Liver (tissue), 8 donors: ENCODE measurements at regions not wholly inside any gene's neighbourhood (a gene's known extent, or its start where the extent isn't known, plus 50 kb on each side); places are given as distances from the start of the nearest gene placed in this dataset.

Experiments used
- DNase-seq: peaks from one replicate; pipeline ENCODE4 v3.0.0-alpha.2; 2017; ENCODE audit warnings: low spot score
- H3K27ac ChIP-seq, 2 donors: one replicate each; pipeline ENCODE4 v1.7.0; 2013; ENCODE audit warnings: inconsistent platforms in 2 of 2, low read length in 2 of 2, control low read depth in 1 of 2, low read depth in 1 of 2, mild to moderate bottlenecking in 1 of 2
- H3K27me3 ChIP-seq, 4 donors: one replicate each; pipeline versions ENCODE4 v1.6.1 to v1.7.0; 2013; ENCODE audit warnings: low read length in 3 of 4, inconsistent platforms in 1 of 4, mild to moderate bottlenecking in 1 of 4, moderate library complexity in 1 of 4; ENCODE audit not compliant: control insufficient read depth in 4 of 4, insufficient read depth in 4 of 4
- H3K36me3 ChIP-seq, 4 donors: one replicate each; pipeline versions ENCODE4 v1.6.1 to v1.7.0; 2013; ENCODE audit warnings: low read length in 3 of 4, mild to moderate bottlenecking in 3 of 4, low read depth in 1 of 4, moderate library complexity in 1 of 4; ENCODE audit not compliant: control insufficient read depth in 4 of 4, insufficient read depth in 3 of 4
- H3K4me1 ChIP-seq, 4 donors: one replicate each; pipeline versions ENCODE4 v1.6.1 to v1.7.0; 2013; ENCODE audit warnings: low read length in 3 of 4, mild to moderate bottlenecking in 3 of 4, moderate library complexity in 1 of 4; ENCODE audit not compliant: control insufficient read depth in 4 of 4, insufficient read depth in 4 of 4
- H3K4me3 ChIP-seq, 3 donors: one replicate each; pipeline versions ENCODE4 v1.6.1 to v1.7.0; 2013; ENCODE audit warnings: low read length in 3 of 3, control low read depth in 1 of 3, low read depth in 1 of 3, mild to moderate bottlenecking in 1 of 3
- H3K9ac ChIP-seq, 2 donors: one replicate each; pipeline ENCODE4 v1.7.0; 2013; ENCODE audit warnings: low read length in 2 of 2, mild to moderate bottlenecking in 2 of 2, moderate library complexity in 2 of 2, control low read depth in 1 of 2, low read depth in 1 of 2
- H3K9me3 ChIP-seq, 4 donors: one replicate each; pipeline versions ENCODE4 v1.6.1 to v1.7.0; 2013; ENCODE audit warnings: low read length in 3 of 4; ENCODE audit not compliant: control insufficient read depth in 4 of 4
- EGR1 ChIP-seq, 2 donors: IDR thresholded peaks; 2 replicates each; pipeline ENCODE4 v1.6.1; 2016 to 2018; ENCODE audit warnings: antibody characterized with exemption in 2 of 2, low read depth in 2 of 2
- FOXA1 ChIP-seq: IDR thresholded peaks from 2 replicates; pipeline ENCODE4 v1.6.1; 2016; ENCODE audit warnings: antibody characterized with exemption
- FOXA2 ChIP-seq: IDR thresholded peaks from 2 replicates; pipeline ENCODE4 v1.6.1; 2016; ENCODE audit warnings: antibody characterized with exemption
- HNF4A ChIP-seq, 2 donors: conservative IDR thresholded peaks; 2 replicates each; pipeline ENCODE4 v1.6.1; 2016; ENCODE audit warnings: antibody characterized with exemption in 2 of 2, mild to moderate bottlenecking in 2 of 2
- JUND ChIP-seq, 2 donors: IDR thresholded peaks; 2 replicates each; pipeline ENCODE4 v1.6.1; 2016; ENCODE audit warnings: antibody characterized with exemption in 2 of 2
- NR2F2 ChIP-seq: IDR thresholded peaks from 2 replicates; pipeline ENCODE4 v1.6.1; 2016; ENCODE audit warnings: antibody characterized with exemption
- RXRA ChIP-seq, 2 donors: IDR thresholded peaks; 2 replicates each; pipeline ENCODE4 v1.6.1; 2017 to 2018; ENCODE audit warnings: antibody characterized with exemption in 2 of 2, mild to moderate bottlenecking in 1 of 2
- WGBS: extraction: QIAGEN DNeasy Blood & Tissue Kit; methylation state at CpG from one replicate; pipeline ENCODE4 v1.1.7; 2013; 5-methylcytosine and 5-hydroxymethylcytosine counted together
- TF ChIP-seq, protein P1 (sequence below): IDR thresholded peaks from 2 replicates; pipeline ENCODE4 v1.6.1; 2016; ENCODE audit warnings: antibody characterized with exemption, mild to moderate bottlenecking
- TF ChIP-seq, protein P2 (sequence below): fragments of 150-350 bp; IDR thresholded peaks from 2 replicates; pipeline ENCODE4 v1.5.1; 2017; ENCODE audit warnings: improper control_type of control experiment, low read depth, low read length; ENCODE audit not compliant: missing input control
- TF ChIP-seq, protein P3 (sequence below): IDR thresholded peaks from 2 replicates; pipeline ENCODE4 v1.6.1; 2016; ENCODE audit warnings: antibody characterized with exemption
- TF ChIP-seq, protein P4 (sequence below): IDR thresholded peaks from 2 replicates; pipeline ENCODE4 v1.6.1; 2016; ENCODE audit warnings: antibody characterized with exemption
- TF ChIP-seq, protein P5 (sequence below): IDR thresholded peaks from 2 replicates; pipeline ENCODE4 v1.6.1; 2016; ENCODE audit warnings: antibody characterized with exemption
- donor health status: healthy.
- donor health status: healthy.
- donor health status: healthy.
- donor health status: healthy.
- donor health status: healthy.

DNA sequence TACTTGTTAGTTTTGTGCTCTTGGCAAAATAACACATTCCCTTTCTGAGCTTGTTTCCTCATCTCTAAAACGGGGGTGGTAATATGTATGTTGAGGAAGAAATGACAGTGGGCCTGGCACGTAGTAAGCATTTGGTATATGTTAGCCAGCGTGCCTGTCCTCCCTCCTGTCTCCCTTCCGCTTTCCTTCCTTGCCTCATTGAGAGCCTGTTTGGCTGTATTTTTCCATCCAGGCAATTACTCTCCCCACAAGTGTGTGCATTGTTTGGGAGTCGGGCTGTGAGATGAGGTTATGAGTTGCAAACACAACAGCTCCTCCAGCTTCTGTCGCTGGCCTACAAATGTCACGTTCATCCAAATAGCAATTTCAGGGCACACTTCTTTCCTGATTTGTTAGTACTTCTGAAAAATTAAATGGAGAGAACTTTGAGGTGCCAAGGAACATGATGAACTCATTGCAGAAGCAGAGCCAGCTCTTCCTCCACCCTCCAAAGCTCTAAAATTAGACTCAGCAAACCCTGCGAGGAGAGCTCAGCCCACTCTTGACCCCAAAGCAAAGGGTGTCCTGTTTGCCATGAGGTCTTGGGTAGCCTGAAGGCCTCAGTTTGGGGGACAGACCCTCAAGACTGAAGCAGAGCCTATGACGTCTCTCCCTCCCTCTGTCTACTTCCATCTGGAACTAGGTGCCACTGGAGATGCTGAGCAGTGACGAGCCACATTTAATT, 50.7 kb upstream of the TOX2 start:
- WGBS: 72% methylated on average over 10 of the region's 10 CpGs
- H3K9ac ChIP-seq: no peak overlapping the region
- no peaks in the 10 kb centered on the region for H3K9me3 ChIP-seq
- peak overlapping the region in 1 of 2 donors; percentile 25 for H3K27ac ChIP-seq
- TF ChIP-seq JUND (IDR thresholded peaks at IDR 0.05): no peak
- no peak for TF ChIP-seq EGR1 (IDR thresholded peaks at IDR 0.05; ENCODE audit: low read depth in 2 of 2)
- TF ChIP-seq FOXA1: no peak
- TF ChIP-seq, protein P1, sequence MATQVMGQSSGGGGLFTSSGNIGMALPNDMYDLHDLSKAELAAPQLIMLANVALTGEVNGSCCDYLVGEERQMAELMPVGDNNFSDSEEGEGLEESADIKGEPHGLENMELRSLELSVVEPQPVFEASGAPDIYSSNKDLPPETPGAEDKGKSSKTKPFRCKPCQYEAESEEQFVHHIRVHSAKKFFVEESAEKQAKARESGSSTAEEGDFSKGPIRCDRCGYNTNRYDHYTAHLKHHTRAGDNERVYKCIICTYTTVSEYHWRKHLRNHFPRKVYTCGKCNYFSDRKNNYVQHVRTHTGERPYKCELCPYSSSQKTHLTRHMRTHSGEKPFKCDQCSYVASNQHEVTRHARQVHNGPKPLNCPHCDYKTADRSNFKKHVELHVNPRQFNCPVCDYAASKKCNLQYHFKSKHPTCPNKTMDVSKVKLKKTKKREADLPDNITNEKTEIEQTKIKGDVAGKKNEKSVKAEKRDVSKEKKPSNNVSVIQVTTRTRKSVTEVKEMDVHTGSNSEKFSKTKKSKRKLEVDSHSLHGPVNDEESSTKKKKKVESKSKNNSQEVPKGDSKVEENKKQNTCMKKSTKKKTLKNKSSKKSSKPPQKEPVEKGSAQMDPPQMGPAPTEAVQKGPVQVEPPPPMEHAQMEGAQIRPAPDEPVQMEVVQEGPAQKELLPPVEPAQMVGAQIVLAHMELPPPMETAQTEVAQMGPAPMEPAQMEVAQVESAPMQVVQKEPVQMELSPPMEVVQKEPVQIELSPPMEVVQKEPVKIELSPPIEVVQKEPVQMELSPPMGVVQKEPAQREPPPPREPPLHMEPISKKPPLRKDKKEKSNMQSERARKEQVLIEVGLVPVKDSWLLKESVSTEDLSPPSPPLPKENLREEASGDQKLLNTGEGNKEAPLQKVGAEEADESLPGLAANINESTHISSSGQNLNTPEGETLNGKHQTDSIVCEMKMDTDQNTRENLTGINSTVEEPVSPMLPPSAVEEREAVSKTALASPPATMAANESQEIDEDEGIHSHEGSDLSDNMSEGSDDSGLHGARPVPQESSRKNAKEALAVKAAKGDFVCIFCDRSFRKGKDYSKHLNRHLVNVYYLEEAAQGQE: no peak
- TF ChIP-seq FOXA2: no peak
- no peak overlapping the region for H3K4me3 ChIP-seq
- no peaks in the 10 kb centered on the region for H3K4me1 ChIP-seq
- no peak for DNase-seq
- H3K36me3 ChIP-seq: no peaks in the 10 kb centered on the region
- H3K27me3 ChIP-seq: no peaks in the 10 kb centered on the region

DNA sequence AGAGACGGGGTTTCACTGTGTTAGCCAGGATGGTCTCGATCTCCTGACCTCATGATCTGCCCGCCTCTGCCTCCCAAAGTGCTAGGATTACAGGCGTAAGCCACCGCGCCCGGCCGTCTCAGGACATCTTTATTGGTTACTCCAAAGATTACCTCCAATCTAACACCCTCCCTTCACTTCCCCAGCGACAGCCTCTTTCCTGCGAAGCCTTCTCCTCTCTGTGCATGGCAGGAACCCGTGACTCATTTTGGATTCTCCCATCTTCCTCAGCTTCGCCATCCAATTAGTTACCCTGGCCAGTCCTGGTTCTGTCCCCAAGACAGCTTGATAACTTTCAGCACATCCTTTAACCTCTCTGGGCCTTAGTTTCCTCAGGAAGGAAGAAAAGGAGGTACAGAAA, 51.3 kb upstream of the TOX2 start:
- Histone ChIP-seq H3K9me3 (no peaks in the 10 kb centered on the region), H3K9ac (no peak overlapping the region), H3K4me1 (no peaks in the 10 kb centered on the region), H3K27ac (peak overlapping the region in 1 of 2 donors; percentile 25), H3K27me3 (no peaks in the 10 kb centered on the region), H3K4me3 (no peak overlapping the region), H3K36me3 (no peaks in the 10 kb centered on the region)
- no peak for DNase-seq
- WGBS: 71% methylated on average over 12 of the region's 12 CpGs
- TF ChIP-seq NR2F2: peak; percentile 16
- TF ChIP-seq, protein P2, sequence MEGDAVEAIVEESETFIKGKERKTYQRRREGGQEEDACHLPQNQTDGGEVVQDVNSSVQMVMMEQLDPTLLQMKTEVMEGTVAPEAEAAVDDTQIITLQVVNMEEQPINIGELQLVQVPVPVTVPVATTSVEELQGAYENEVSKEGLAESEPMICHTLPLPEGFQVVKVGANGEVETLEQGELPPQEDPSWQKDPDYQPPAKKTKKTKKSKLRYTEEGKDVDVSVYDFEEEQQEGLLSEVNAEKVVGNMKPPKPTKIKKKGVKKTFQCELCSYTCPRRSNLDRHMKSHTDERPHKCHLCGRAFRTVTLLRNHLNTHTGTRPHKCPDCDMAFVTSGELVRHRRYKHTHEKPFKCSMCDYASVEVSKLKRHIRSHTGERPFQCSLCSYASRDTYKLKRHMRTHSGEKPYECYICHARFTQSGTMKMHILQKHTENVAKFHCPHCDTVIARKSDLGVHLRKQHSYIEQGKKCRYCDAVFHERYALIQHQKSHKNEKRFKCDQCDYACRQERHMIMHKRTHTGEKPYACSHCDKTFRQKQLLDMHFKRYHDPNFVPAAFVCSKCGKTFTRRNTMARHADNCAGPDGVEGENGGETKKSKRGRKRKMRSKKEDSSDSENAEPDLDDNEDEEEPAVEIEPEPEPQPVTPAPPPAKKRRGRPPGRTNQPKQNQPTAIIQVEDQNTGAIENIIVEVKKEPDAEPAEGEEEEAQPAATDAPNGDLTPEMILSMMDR: no peak
- TF ChIP-seq, protein P3, sequence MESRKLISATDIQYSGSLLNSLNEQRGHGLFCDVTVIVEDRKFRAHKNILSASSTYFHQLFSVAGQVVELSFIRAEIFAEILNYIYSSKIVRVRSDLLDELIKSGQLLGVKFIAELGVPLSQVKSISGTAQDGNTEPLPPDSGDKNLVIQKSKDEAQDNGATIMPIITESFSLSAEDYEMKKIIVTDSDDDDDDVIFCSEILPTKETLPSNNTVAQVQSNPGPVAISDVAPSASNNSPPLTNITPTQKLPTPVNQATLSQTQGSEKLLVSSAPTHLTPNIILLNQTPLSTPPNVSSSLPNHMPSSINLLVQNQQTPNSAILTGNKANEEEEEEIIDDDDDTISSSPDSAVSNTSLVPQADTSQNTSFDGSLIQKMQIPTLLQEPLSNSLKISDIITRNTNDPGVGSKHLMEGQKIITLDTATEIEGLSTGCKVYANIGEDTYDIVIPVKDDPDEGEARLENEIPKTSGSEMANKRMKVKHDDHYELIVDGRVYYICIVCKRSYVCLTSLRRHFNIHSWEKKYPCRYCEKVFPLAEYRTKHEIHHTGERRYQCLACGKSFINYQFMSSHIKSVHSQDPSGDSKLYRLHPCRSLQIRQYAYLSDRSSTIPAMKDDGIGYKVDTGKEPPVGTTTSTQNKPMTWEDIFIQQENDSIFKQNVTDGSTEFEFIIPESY: no peak

DNA sequence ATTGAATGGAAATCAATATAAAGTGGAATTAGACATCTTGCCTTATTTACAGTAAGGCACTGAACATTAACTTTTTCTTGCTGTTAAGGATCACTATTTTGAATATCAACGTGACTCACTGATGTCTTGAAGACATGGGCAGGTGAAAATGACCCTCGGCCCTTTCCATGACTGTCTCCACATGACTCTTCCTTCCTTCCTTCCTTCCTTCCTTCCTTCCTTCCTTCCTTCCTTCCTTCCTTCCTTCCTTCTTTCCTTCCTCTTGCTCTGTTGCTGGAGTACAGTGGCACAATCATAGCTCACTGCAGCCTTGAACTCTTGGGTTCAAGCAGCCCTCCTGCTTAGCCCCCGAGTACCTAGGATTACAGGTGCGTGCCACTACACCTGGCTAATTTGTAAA, 52.2 kb upstream of the TOX2 start:
- WGBS: 40% methylated on average over 4 of the region's 4 CpGs
- H3K27me3 ChIP-seq: no peaks in the 10 kb centered on the region
- DNase-seq: no peak
- no peaks in the 10 kb centered on the region for H3K4me1 ChIP-seq
- H3K9ac ChIP-seq: no peak overlapping the region
- no peaks in the 10 kb centered on the region for H3K9me3 ChIP-seq
- H3K27ac ChIP-seq: no peak overlapping the region
- TF ChIP-seq RXRA (IDR thresholded peaks at IDR 0.05) (no peak), JUND (IDR thresholded peaks at IDR 0.05) (no peak), HNF4A (conservative IDR thresholded peaks at IDR 0.05) (no peak), EGR1 (IDR thresholded peaks at IDR 0.05; ENCODE audit: low read depth in 2 of 2) (no peak)
- TF ChIP-seq, protein P4, sequence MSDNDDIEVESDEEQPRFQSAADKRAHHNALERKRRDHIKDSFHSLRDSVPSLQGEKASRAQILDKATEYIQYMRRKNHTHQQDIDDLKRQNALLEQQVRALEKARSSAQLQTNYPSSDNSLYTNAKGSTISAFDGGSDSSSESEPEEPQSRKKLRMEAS: no peak
- TF ChIP-seq, protein P5, sequence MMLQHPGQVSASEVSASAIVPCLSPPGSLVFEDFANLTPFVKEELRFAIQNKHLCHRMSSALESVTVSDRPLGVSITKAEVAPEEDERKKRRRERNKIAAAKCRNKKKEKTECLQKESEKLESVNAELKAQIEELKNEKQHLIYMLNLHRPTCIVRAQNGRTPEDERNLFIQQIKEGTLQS: no peak
- no peak overlapping the region for H3K4me3 ChIP-seq
- no peaks in the 10 kb centered on the region for H3K36me3 ChIP-seq
